ENCODE measurements at regions not wholly inside any gene's neighbourhood (a gene's known extent, or its start where the extent isn't known, plus 50 kb on each side); places are given as distances from the start of the nearest gene placed in this dataset.

- peaks cover 3% of the 10 kb centered on the region for H3K9me3 Mint-ChIP-seq (ENCODE audit: unreplicated experiment)
- FAIRE-seq (no peak), DNase-seq (ENCODE audit: low read depth) (no peak)
- no peak overlapping the region for H3K27ac ChIP-seq (ENCODE audit: low read depth, low read length)
- peaks cover 10% of the 10 kb centered on the region for H3K4me1 Mint-ChIP-seq (ENCODE audit: low read depth, unreplicated experiment)
- H3K79me2 ChIP-seq (ENCODE audit: insufficient read depth, low read length), result no peaks in the 10 kb centered on the region
- H3K4me3 Mint-ChIP-seq (ENCODE audit: unreplicated experiment), result no peak overlapping the region
- H3K4me2 ChIP-seq (ENCODE audit: low read length), result no peak overlapping the region
- no peak overlapping the region for H3K27ac Mint-ChIP-seq (ENCODE audit: unreplicated experiment)
- H3K36me3 ChIP-seq (ENCODE audit: insufficient read depth, low read length), result no peaks in the 10 kb centered on the region
- no peaks in the 10 kb centered on the region for H3K36me3 Mint-ChIP-seq (ENCODE audit: low read depth, unreplicated experiment)
- no peak overlapping the region for H3K4me3 ChIP-seq (ENCODE audit: insufficient read depth, low read depth, low read length)
- H3K4me1 ChIP-seq (ENCODE audit: insufficient read depth, low read length), result no peaks in the 10 kb centered on the region
- no peaks in the 10 kb centered on the region for H4K20me1 ChIP-seq (ENCODE audit: insufficient read depth, low read length)
- no peaks in the 10 kb centered on the region for H3K9me3 ChIP-seq (ENCODE audit: insufficient read depth, low read depth, low read length)
- TF ChIP-seq CTCF (IDR thresholded peaks at IDR 0.05; ENCODE audit: insufficient read depth, low read depth, low read length) (no peak), EZH2 (IDR thresholded peaks at IDR 0.05; ENCODE audit: insufficient read depth, low read length) (no peak)
- no peaks in the 10 kb centered on the region for H3K27me3 ChIP-seq (ENCODE audit: insufficient read depth, low read length)
- no peak overlapping the region for H3K9ac ChIP-seq (ENCODE audit: low read length)
- H2AFZ ChIP-seq (ENCODE audit: low read depth, low read length), result no peak overlapping the region
- H3K27me3 Mint-ChIP-seq (ENCODE audit: low read depth, unreplicated experiment), result no peaks in the 10 kb centered on the region
Measured at GRCh38 chr11:87399341-87399740, 361.6 kb downstream of the TMEM135 start.

- peaks cover 10% of the 10 kb centered on the region for H3K4me1 Mint-ChIP-seq (ENCODE audit: low read depth, unreplicated experiment)
- no peaks in the 10 kb centered on the region for H4K20me1 ChIP-seq (ENCODE audit: insufficient read depth, low read length)
Measured at GRCh38 chr11:87398931-87399330, 361.2 kb downstream of the TMEM135 start.

More at GRCh38 chr11:87398931-87399330, 361.2 kb downstream of the TMEM135 start:
- no peak overlapping the region for H3K27ac ChIP-seq (ENCODE audit: low read depth, low read length)
- Mint-ChIP-seq H3K9me3 (ENCODE audit: unreplicated experiment) (peaks cover 3% of the 10 kb centered on the region), H3K4me3 (ENCODE audit: unreplicated experiment) (no peak overlapping the region), H3K27me3 (ENCODE audit: low read depth, unreplicated experiment) (no peaks in the 10 kb centered on the region), H3K27ac (ENCODE audit: unreplicated experiment) (no peak overlapping the region), H3K36me3 (ENCODE audit: low read depth, unreplicated experiment) (no peaks in the 10 kb centered on the region)
- no peaks in the 10 kb centered on the region for H3K27me3 ChIP-seq (ENCODE audit: insufficient read depth, low read length)
- no peak overlapping the region for H3K4me3 ChIP-seq (ENCODE audit: insufficient read depth, low read depth, low read length)
- FAIRE-seq, result no peak
- no peaks in the 10 kb centered on the region for H3K79me2 ChIP-seq (ENCODE audit: insufficient read depth, low read length)
- H3K4me1 ChIP-seq (ENCODE audit: insufficient read depth, low read length), result no peaks in the 10 kb centered on the region
- no peak overlapping the region for H3K9ac ChIP-seq (ENCODE audit: low read length)
- no peaks in the 10 kb centered on the region for H3K9me3 ChIP-seq (ENCODE audit: insufficient read depth, low read depth, low read length)
- TF ChIP-seq EZH2 (IDR thresholded peaks at IDR 0.05; ENCODE audit: insufficient read depth, low read length) (no peak), CTCF (IDR thresholded peaks at IDR 0.05; ENCODE audit: insufficient read depth, low read depth, low read length) (no peak)
- no peak for DNase-seq (ENCODE audit: low read depth)
- no peak overlapping the region for H3K4me2 ChIP-seq (ENCODE audit: low read length)
- no peaks in the 10 kb centered on the region for H3K36me3 ChIP-seq (ENCODE audit: insufficient read depth, low read length)
- no peak overlapping the region for H2AFZ ChIP-seq (ENCODE audit: low read depth, low read length)
